ENCODE measurements at regions not wholly inside any gene's neighbourhood (a gene's known extent, or its start where the extent isn't known, plus 50 kb on each side); places are given as distances from the start of the nearest gene placed in this dataset.
"Not testable (repeated sequence)": the region's sequence is repeated elsewhere in the genome, so short reads cannot be mapped to it uniquely, and the experiment has no call there.

GRCh38 chr9:135380311-135380960, 99.1 kb upstream of the PPP1R26 start:
- Mint-ChIP-seq H3K27me3 (ENCODE audit: low read depth) (no peaks in the 10 kb centered on the region), H3K27ac (no peak overlapping the region), H3K4me1 (ENCODE audit: low read depth) (no peaks in the 10 kb centered on the region), H3K9me3 (no peaks in the 10 kb centered on the region), H3K36me3 (ENCODE audit: insufficient read depth in 2 of 2) (no peaks in the 10 kb centered on the region), H3K4me3 (no peak overlapping the region)
- DNase-seq: no peak
- no peak for ATAC-seq (replicated peaks in 1 of 2)

DNA sequence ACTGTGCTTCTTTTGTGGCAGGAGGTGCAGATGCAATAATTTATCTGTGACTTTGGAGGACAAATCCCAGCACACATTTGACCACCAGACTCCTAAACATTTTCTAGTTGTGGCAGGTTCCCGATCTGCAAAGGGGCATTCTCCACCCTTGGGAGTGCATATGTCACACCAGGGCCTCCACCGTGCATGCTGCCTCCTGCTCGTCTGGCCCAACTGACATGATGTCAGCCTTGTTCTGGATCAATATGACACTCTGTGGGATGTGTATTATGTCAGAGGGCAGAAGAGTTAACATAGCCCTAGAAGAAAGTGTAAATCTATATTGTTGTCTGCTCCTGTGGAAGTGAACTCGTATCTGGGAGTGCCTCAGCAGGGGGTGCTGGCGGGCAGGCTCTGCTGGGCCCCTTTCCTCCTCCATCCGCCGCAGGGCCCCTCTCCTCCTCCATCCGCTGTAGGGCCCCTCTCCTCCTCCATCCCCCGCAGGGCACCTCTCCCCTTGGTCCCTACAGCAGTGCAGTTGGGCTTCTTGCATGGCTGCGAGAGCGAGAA, 97.7 kb upstream of the PPP1R26 start:
- Mint-ChIP-seq H3K36me3 (ENCODE audit: insufficient read depth in 2 of 2) (no peaks in the 10 kb centered on the region), H3K27ac (no peak overlapping the region), H3K4me1 (ENCODE audit: low read depth) (no peaks in the 10 kb centered on the region), H3K9me3 (no peaks in the 10 kb centered on the region), H3K4me3 (no peak overlapping the region), H3K27me3 (ENCODE audit: low read depth) (no peaks in the 10 kb centered on the region)
- ATAC-seq (replicated peaks in 1 of 2): no peak
- no peak for DNase-seq

DNA sequence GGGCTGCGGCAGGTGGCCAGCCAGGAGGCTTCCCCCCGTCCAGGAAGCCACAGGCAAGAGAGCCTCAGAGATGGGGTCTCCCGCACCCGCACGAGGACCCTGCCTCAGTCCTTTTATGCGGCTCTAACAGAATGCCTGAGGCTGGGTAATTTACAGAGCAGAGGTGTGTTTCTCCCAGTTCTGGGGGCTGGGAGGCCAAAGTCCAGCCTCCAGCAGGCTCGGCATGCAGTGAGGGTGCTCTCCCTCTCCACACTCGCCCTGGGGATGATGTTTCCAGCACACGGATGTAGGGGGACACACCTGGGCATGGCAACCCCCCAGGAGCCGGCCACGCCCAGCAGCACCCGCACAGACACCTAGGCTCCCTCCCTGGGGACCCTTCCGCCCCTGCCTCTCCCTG, 95.4 kb upstream of the PPP1R26 start:
- no peaks in the 10 kb centered on the region for H3K36me3 Mint-ChIP-seq (ENCODE audit: insufficient read depth in 2 of 2)
- H3K9me3 Mint-ChIP-seq: no peaks in the 10 kb centered on the region
- H3K27me3 Mint-ChIP-seq (ENCODE audit: low read depth): no peaks in the 10 kb centered on the region
- no peak overlapping the region for H3K27ac Mint-ChIP-seq
- ATAC-seq (replicated peaks in 1 of 2) (no peak), DNase-seq (no peak)
- no peaks in the 10 kb centered on the region for H3K4me1 Mint-ChIP-seq (ENCODE audit: low read depth)
- no peak overlapping the region for H3K4me3 Mint-ChIP-seq

GRCh38 chr9:135384815-135385405, 94.7 kb upstream of the PPP1R26 start:
- not testable (repeated sequence) for H3K9me3 Mint-ChIP-seq; ATAC-seq (replicated peaks in 1 of 2); H3K4me1 Mint-ChIP-seq (ENCODE audit: low read depth); DNase-seq; H3K36me3 Mint-ChIP-seq (ENCODE audit: insufficient read depth in 2 of 2); H3K4me3 Mint-ChIP-seq; H3K27me3 Mint-ChIP-seq (ENCODE audit: low read depth); H3K27ac Mint-ChIP-seq

GRCh38 chr9:135385793-135386192, 93.8 kb upstream of the PPP1R26 start:
- Mint-ChIP-seq H3K4me1 (ENCODE audit: low read depth) (no peaks in the 10 kb centered on the region), H3K27me3 (ENCODE audit: low read depth) (no peaks in the 10 kb centered on the region), H3K27ac (no peak overlapping the region), H3K4me3 (no peak overlapping the region), H3K9me3 (no peaks in the 10 kb centered on the region), H3K36me3 (ENCODE audit: insufficient read depth in 2 of 2) (no peaks in the 10 kb centered on the region)
- no peak for ATAC-seq (replicated peaks in 1 of 2)
- no peak for DNase-seq

GRCh38 chr9:135387976-135388375, 91.6 kb upstream of the PPP1R26 start:
- Mint-ChIP-seq H3K9me3 (no peaks in the 10 kb centered on the region), H3K36me3 (ENCODE audit: insufficient read depth in 2 of 2) (no peaks in the 10 kb centered on the region), H3K4me1 (ENCODE audit: low read depth) (no peaks in the 10 kb centered on the region), H3K4me3 (no peak overlapping the region), H3K27ac (no peak overlapping the region), H3K27me3 (ENCODE audit: low read depth) (no peaks in the 10 kb centered on the region)
- no peak for ATAC-seq (replicated peaks in 1 of 2)
- no peak for DNase-seq

GRCh38 chr9:135388530-135388929, 91.1 kb upstream of the PPP1R26 start:
- no peaks in the 10 kb centered on the region for H3K4me1 Mint-ChIP-seq (ENCODE audit: low read depth)
- H3K9me3 Mint-ChIP-seq: no peaks in the 10 kb centered on the region
- no peaks in the 10 kb centered on the region for H3K27me3 Mint-ChIP-seq (ENCODE audit: low read depth)
- no peak overlapping the region for H3K27ac Mint-ChIP-seq
- DNase-seq: no peak
- H3K4me3 Mint-ChIP-seq: no peak overlapping the region
- no peak for ATAC-seq (replicated peaks in 1 of 2)
- no peaks in the 10 kb centered on the region for H3K36me3 Mint-ChIP-seq (ENCODE audit: insufficient read depth in 2 of 2)

GRCh38 chr9:135391759-135392158, 87.8 kb upstream of the PPP1R26 start:
- H3K27ac Mint-ChIP-seq: no peak overlapping the region
- H3K9me3 Mint-ChIP-seq: peaks cover 0 to 2% of the 10 kb centered on the region in 2 donors
- no peak for DNase-seq
- no peaks in the 10 kb centered on the region for H3K4me1 Mint-ChIP-seq (ENCODE audit: low read depth)
- H3K36me3 Mint-ChIP-seq (ENCODE audit: insufficient read depth in 2 of 2): no peaks in the 10 kb centered on the region
- ATAC-seq (replicated peaks in 1 of 2): no peak
- H3K27me3 Mint-ChIP-seq (ENCODE audit: low read depth): no peaks in the 10 kb centered on the region
- H3K4me3 Mint-ChIP-seq: no peak overlapping the region

- Mint-ChIP-seq H3K4me1 (ENCODE audit: low read depth) (no peaks in the 10 kb centered on the region), H3K9me3 (peaks cover 0 to 2% of the 10 kb centered on the region in 2 donors), H3K27me3 (ENCODE audit: low read depth) (no peaks in the 10 kb centered on the region), H3K4me3 (no peak overlapping the region), H3K36me3 (ENCODE audit: insufficient read depth in 2 of 2) (no peaks in the 10 kb centered on the region), H3K27ac (no peak overlapping the region)
- DNase-seq (no peak), ATAC-seq (replicated peaks in 1 of 2) (no peak)
Observed at GRCh38 chr9:135392511-135392910, 87.1 kb upstream of the PPP1R26 start.

- Mint-ChIP-seq H3K4me1 (ENCODE audit: low read depth) (no peaks in the 10 kb centered on the region), H3K4me3 (no peak overlapping the region), H3K27me3 (ENCODE audit: low read depth) (no peaks in the 10 kb centered on the region), H3K9me3 (peaks cover 0 to 2% of the 10 kb centered on the region in 2 donors), H3K36me3 (ENCODE audit: insufficient read depth in 2 of 2) (no peaks in the 10 kb centered on the region), H3K27ac (no peak overlapping the region)
- no peak for DNase-seq
- no peak for ATAC-seq (replicated peaks in 1 of 2)
Observed at GRCh38 chr9:135394131-135394530, 85.5 kb upstream of the PPP1R26 start.

DNA sequence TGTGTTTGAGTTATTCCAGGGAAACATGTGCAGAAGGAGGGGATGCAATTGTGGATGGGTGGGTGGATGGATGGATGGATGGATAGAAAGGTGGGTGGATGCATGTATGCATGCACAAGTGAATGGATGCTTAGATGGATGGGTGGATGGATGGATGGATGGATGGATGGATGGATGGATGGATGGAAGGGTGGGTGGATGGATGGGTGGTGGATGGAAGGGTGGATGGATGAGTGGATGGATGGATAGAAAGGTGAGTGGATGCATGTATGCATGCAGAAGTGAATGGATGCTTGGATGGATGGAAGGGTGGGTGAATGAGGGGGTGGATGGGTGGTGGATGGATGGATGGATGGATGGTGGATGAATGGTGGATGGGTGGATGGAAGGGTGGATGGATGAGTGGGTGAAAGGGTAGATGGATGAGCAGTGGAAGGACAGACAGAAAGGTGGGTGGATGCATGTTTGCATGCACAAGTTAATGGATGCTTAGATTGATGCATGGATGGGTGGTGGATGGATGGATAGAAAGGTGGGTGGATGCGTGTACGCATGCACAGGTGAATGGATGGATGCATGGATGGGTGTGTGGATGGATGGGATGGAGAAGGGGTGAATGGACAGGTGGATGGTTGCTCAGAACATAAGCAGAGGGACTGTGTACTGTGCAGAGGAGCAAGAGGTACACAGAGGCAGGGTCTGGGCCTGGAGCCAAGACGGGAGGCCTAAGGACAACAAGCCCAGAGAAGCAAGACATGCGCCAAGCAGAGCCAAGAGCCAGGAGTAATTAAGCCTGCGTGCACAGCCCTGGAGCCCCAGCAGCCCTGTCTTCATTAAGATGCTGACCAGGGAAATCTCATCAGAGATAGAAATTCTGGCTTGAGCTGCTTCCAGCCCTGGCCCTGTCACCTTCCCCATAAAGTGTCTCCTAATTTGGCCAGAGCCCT, 84.6 kb upstream of the PPP1R26 start:
- no peaks in the 10 kb centered on the region for H3K36me3 Mint-ChIP-seq (ENCODE audit: insufficient read depth in 2 of 2)

GRCh38 chr9:135397142-135397541, 82.4 kb upstream of the PPP1R26 start:
- DNase-seq (no peak), ATAC-seq (replicated peaks in 1 of 2) (no peak)
- peaks cover 0 to 2% of the 10 kb centered on the region in 2 donors for H3K9me3 Mint-ChIP-seq
- H3K4me1 Mint-ChIP-seq (ENCODE audit: low read depth): no peaks in the 10 kb centered on the region
- no peak overlapping the region for H3K4me3 Mint-ChIP-seq
- H3K27me3 Mint-ChIP-seq (ENCODE audit: low read depth): no peaks in the 10 kb centered on the region
- no peak overlapping the region for H3K27ac Mint-ChIP-seq
- H3K36me3 Mint-ChIP-seq (ENCODE audit: insufficient read depth in 2 of 2): no peaks in the 10 kb centered on the region

More for the DNA sequence above, 84.6 kb upstream of the PPP1R26 start:
- Mint-ChIP-seq H3K9me3 (peaks cover 0 to 2% of the 10 kb centered on the region in 2 donors), H3K4me3 (no peak overlapping the region), H3K27ac (no peak overlapping the region), H3K27me3 (ENCODE audit: low read depth) (no peaks in the 10 kb centered on the region), H3K4me1 (ENCODE audit: low read depth) (no peaks in the 10 kb centered on the region)
- DNase-seq (no peak), ATAC-seq (replicated peaks in 1 of 2) (no peak)

GRCh38 chr9:135399000-135399649, 80.5 kb upstream of the PPP1R26 start:
- Mint-ChIP-seq H3K4me3 (no peak overlapping the region), H3K9me3 (peaks cover 0 to 2% of the 10 kb centered on the region in 2 donors), H3K27me3 (ENCODE audit: low read depth) (no peaks in the 10 kb centered on the region), H3K4me1 (ENCODE audit: low read depth) (no peaks in the 10 kb centered on the region), H3K27ac (no peak overlapping the region), H3K36me3 (ENCODE audit: insufficient read depth in 2 of 2) (no peaks in the 10 kb centered on the region)
- no peak for ATAC-seq (replicated peaks in 1 of 2)
- no peak for DNase-seq

Data from activated T-cell treated with anti-CD3 and anti-CD28 coated beads, Interleukin-2, amount 50 U/mL, for 72 hours (primary cell).